OCI-LY3 (cell line): ENCODE measurements at regions not wholly inside any gene's neighbourhood (a gene's known extent, or its start where the extent isn't known, plus 50 kb on each side); places are given as distances from the start of the nearest gene placed in this dataset.

Source experiments
- CTCF ChIP-seq: fragments of 200-600, 300-600 bp; sonication (generic); IDR thresholded peaks from 2 replicates; pipeline ENCODE4 v1.5.1; 2014; ENCODE audit warnings: antibody characterized with exemption, low read length, low read depth
- EZH2phosphoT487 ChIP-seq: fragments of 200-600 bp; shearing (Covaris generic); IDR thresholded peaks from 2 replicates; pipeline ENCODE4 v1.6.1; 2018; ENCODE audit warnings: antibody characterized with exemption, mixed run types, low read depth

- TF ChIP-seq CTCF (no peak), EZH2phosphoT487 (no peak)
These were observed 99.3 kb upstream of the PCDH18 start for GRCh38 chr4:137631605-137632004.
